Esophagus muscularis mucosa (tissue), 3 donors: ENCODE measurements at regions not wholly inside any gene's neighbourhood (a gene's known extent, or its start where the extent isn't known, plus 50 kb on each side); places are given as distances from the start of the nearest gene placed in this dataset.

Experiments
- EP300 ChIP-seq: sonication (generic); formaldehyde crosslinking; IDR thresholded peaks from one replicate; pipeline ENCODE4 v1.6.1; 2017; ENCODE audit warnings: antibody characterized with exemption
- TF ChIP-seq, protein P1 (sequence below), 3 experiments: fragments of 200-600 bp in 2 of 3; fragments of 450-650 bp in 1 of 3; sonication (generic) in 2 of 3; IDR thresholded peaks; one replicate each; pipeline ENCODE4 v1.5.1; 2017 to 2019; ENCODE audit warnings: antibody characterized with exemption in 3 of 3, mild to moderate bottlenecking in 2 of 3, moderate library complexity in 1 of 3

DNA sequence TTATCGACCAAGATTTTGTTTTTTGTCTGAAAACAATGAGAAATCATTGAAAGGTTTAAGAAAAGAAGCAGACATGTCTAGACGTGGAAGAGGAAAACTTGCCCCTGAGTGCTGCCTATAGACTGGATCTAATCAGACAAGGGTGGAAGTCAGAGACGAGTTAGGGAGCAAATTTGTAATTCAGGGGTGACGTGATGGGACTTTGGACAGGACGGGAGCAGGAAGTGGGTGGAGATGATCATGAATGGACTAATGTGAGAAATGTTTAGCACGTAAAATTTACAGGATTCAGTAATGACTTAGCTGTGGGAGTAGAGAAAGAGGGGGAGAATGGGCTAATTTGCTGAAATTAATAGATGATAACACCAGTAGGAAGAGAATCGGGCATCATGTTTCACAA, 117.0 kb upstream of the EPHA4 start:
- TF ChIP-seq, protein P1, sequence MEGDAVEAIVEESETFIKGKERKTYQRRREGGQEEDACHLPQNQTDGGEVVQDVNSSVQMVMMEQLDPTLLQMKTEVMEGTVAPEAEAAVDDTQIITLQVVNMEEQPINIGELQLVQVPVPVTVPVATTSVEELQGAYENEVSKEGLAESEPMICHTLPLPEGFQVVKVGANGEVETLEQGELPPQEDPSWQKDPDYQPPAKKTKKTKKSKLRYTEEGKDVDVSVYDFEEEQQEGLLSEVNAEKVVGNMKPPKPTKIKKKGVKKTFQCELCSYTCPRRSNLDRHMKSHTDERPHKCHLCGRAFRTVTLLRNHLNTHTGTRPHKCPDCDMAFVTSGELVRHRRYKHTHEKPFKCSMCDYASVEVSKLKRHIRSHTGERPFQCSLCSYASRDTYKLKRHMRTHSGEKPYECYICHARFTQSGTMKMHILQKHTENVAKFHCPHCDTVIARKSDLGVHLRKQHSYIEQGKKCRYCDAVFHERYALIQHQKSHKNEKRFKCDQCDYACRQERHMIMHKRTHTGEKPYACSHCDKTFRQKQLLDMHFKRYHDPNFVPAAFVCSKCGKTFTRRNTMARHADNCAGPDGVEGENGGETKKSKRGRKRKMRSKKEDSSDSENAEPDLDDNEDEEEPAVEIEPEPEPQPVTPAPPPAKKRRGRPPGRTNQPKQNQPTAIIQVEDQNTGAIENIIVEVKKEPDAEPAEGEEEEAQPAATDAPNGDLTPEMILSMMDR (IDR thresholded peaks at IDR 0.05): no peak
- no peak for TF ChIP-seq EP300
